ENCODE measurements at regions not wholly inside any gene's neighbourhood (a gene's known extent, or its start where the extent isn't known, plus 50 kb on each side); places are given as distances from the start of the nearest gene placed in this dataset.

DNA sequence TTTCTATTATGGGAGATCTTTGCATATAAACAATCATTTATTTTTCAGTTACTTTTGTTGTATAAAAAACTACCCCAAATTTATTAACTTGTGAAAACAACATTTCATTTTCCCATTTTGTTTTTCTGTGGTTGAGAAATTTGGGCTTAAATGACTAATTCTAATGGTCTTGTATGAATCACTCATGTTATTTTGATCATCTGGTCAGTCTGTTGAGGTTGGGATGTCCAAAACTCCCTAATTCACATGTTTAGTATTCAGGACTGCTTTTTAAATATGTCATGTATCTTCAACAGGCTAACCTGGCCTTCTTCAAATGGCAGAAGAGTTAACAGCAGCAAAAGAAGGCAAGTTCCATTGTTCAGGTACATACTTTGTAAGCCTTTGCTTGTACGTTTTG is 788.1 kb downstream of the TRIB2 start:
- in situ Hi-C loops (cut with MboI) = no loop called here
- Histone ChIP-seq H3K4me3 (no peak overlapping the region), H3K36me3 (ENCODE audit: control insufficient read depth in 2 of 2, insufficient read depth in 2 of 2, low read length in 1 of 2) (no peaks in the 10 kb centered on the region), H4K20me1 (ENCODE audit: control insufficient read depth, insufficient read depth) (no peaks in the 10 kb centered on the region), H3K9ac (ENCODE audit: control insufficient read depth, insufficient read depth, low read length) (no peak overlapping the region), H3K4me1 (ENCODE audit: control insufficient read depth, insufficient read depth, low read length) (no peaks in the 10 kb centered on the region), H3K4me2 (ENCODE audit: control insufficient read depth, insufficient read depth) (peak overlapping the region; percentile 20; the same call in 1 of the 2 replicates), H3K79me2 (ENCODE audit: control insufficient read depth, insufficient read depth, low read length) (no peaks in the 10 kb centered on the region), H3K27ac (ENCODE audit: control insufficient read depth, insufficient read depth) (peak overlapping the region; percentile 48; the same call in 1 of the 2 replicates), H3K9me3 (replicated peaks; ENCODE audit: control insufficient read depth, insufficient read depth, low read length) (peaks cover 2% of the 10 kb centered on the region), H2AFZ (ENCODE audit: control insufficient read depth, low read depth, low read length) (peak overlapping the region; percentile 44; the same call in 1 of the 2 replicates), H3K27me3 (replicated peaks in 1 of 2; ENCODE audit: control insufficient read depth in 2 of 2, insufficient read depth in 2 of 2, low read length in 1 of 2) (no peaks in the 10 kb centered on the region)
- ATAC-seq = peak; percentile 93
- DNase-seq (ENCODE audit: low read depth, low spot score) = no peak
- BruUV-seq (replicated peaks) = no TSS peak
- ChIA-PET POLR2A (no interaction called here), RAD21 (ENCODE audit: unreplicated experiment) (no interaction called here), SMC1A (ENCODE audit: uncharacterized antibody, unreplicated experiment) (interaction anchor here (1.0 kb wide), 1 partner anchor 45 kb away, joined by 3 read pairs; no protein-coding TSS in a partner anchor), CTCF (no interaction called here)
- intact Hi-C loops (cut with micrococcal nuclease; ENCODE audit: unreplicated experiment) = loop anchor here (2.0 kb wide), 1 partner anchor 18 kb away; no protein-coding TSS in a partner anchor
- WGBS (ENCODE audit: insufficient coverage, insufficient replicate concordance, low lambda C conversion rate, missing lambda C conversion rate) = 75% methylated on average over 1 of the region's 1 CpG
- peak; percentile 23 for FAIRE-seq
- TF ChIP-seq EP300 (IDR thresholded peaks at IDR 0.05; ENCODE audit: borderline replicate concordance in 1 of 2, control insufficient read depth in 1 of 2, low read depth in 2 of 2, low read length in 2 of 2) = peak; percentile 70 to 81
- TF ChIP-seq CHD2 (IDR thresholded peaks at IDR 0.05; ENCODE audit: borderline replicate concordance, low read depth, low read length) = no peak
- TF ChIP-seq, protein P1, sequence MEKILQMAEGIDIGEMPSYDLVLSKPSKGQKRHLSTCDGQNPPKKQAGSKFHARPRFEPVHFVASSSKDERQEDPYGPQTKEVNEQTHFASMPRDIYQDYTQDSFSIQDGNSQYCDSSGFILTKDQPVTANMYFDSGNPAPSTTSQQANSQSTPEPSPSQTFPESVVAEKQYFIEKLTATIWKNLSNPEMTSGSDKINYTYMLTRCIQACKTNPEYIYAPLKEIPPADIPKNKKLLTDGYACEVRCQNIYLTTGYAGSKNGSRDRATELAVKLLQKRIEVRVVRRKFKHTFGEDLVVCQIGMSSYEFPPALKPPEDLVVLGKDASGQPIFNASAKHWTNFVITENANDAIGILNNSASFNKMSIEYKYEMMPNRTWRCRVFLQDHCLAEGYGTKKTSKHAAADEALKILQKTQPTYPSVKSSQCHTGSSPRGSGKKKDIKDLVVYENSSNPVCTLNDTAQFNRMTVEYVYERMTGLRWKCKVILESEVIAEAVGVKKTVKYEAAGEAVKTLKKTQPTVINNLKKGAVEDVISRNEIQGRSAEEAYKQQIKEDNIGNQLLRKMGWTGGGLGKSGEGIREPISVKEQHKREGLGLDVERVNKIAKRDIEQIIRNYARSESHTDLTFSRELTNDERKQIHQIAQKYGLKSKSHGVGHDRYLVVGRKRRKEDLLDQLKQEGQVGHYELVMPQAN (conservative IDR thresholded peaks at IDR 0.05) = no peak
- TF ChIP-seq ASH2L (IDR thresholded peaks at IDR 0.05; ENCODE audit: borderline replicate concordance, low read depth) = no peak
- TF ChIP-seq MTA2 (IDR thresholded peaks at IDR 0.05; ENCODE audit: low read depth) = peak; percentile 75
- TF ChIP-seq DPF2 (IDR thresholded peaks at IDR 0.05) = peak; percentile 81; the same call in 1 of the 2 replicates
- no peak for TF ChIP-seq SPI1 (IDR thresholded peaks at IDR 0.05; ENCODE audit: borderline replicate concordance, insufficient read depth, low read depth, low read length)
- peak; percentile 95 for TF ChIP-seq JUNB (IDR thresholded peaks at IDR 0.05)
- TF ChIP-seq, protein P2, sequence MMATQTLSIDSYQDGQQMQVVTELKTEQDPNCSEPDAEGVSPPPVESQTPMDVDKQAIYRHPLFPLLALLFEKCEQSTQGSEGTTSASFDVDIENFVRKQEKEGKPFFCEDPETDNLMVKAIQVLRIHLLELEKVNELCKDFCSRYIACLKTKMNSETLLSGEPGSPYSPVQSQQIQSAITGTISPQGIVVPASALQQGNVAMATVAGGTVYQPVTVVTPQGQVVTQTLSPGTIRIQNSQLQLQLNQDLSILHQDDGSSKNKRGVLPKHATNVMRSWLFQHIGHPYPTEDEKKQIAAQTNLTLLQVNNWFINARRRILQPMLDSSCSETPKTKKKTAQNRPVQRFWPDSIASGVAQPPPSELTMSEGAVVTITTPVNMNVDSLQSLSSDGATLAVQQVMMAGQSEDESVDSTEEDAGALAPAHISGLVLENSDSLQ (IDR thresholded peaks at IDR 0.05) = no peak
- TF ChIP-seq CREB1 (IDR thresholded peaks at IDR 0.05; ENCODE audit: low read depth) = 0 out of 2 replicates have a peak, but pooled peaks have one; percentile 31
- 0 out of 2 replicates have a peak, but pooled peaks have one; percentile 15 for TF ChIP-seq RAD21 (IDR thresholded peaks at IDR 0.05; ENCODE audit: insufficient read depth, low read depth, low read length)
- no peak for TF ChIP-seq ZBTB11 (CRISPR knock-in tag; IDR thresholded peaks at IDR 0.05)
- TF ChIP-seq IRF4 (IDR thresholded peaks at IDR 0.05; ENCODE audit: low read depth, low read length) = peak; percentile 82; the same call in 1 of the 2 replicates
- TF ChIP-seq, protein P3, sequence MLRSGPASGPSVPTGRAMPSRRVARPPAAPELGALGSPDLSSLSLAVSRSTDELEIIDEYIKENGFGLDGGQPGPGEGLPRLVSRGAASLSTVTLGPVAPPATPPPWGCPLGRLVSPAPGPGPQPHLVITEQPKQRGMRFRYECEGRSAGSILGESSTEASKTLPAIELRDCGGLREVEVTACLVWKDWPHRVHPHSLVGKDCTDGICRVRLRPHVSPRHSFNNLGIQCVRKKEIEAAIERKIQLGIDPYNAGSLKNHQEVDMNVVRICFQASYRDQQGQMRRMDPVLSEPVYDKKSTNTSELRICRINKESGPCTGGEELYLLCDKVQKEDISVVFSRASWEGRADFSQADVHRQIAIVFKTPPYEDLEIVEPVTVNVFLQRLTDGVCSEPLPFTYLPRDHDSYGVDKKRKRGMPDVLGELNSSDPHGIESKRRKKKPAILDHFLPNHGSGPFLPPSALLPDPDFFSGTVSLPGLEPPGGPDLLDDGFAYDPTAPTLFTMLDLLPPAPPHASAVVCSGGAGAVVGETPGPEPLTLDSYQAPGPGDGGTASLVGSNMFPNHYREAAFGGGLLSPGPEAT (IDR thresholded peaks at IDR 0.05; ENCODE audit: low read depth) = peak; percentile 89
